ENCODE measurements at regions not wholly inside any gene's neighbourhood (a gene's known extent, or its start where the extent isn't known, plus 50 kb on each side); places are given as distances from the start of the nearest gene placed in this dataset.

DNA sequence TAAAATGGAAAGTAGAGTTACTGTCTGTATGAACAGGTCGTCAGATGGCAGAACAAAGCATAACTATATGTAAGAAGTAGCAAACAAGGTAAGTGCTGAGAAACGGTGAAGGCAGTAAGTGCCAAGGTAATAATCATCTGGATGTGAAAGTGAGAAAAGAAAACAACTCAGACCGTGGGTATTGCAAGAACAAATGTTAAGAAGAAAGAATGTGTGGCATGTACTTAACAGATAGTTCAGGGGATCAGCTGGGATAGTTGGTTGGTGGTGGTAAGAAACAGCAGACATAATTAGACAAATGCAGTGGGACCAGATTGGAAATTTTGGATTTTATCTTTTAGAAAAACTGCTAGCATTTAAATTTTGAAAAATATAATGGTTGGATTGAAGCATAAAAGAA is 375.8 kb upstream of the NXPH2 start:
- TF ChIP-seq, protein P1, sequence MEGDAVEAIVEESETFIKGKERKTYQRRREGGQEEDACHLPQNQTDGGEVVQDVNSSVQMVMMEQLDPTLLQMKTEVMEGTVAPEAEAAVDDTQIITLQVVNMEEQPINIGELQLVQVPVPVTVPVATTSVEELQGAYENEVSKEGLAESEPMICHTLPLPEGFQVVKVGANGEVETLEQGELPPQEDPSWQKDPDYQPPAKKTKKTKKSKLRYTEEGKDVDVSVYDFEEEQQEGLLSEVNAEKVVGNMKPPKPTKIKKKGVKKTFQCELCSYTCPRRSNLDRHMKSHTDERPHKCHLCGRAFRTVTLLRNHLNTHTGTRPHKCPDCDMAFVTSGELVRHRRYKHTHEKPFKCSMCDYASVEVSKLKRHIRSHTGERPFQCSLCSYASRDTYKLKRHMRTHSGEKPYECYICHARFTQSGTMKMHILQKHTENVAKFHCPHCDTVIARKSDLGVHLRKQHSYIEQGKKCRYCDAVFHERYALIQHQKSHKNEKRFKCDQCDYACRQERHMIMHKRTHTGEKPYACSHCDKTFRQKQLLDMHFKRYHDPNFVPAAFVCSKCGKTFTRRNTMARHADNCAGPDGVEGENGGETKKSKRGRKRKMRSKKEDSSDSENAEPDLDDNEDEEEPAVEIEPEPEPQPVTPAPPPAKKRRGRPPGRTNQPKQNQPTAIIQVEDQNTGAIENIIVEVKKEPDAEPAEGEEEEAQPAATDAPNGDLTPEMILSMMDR (IDR thresholded peaks at IDR 0.05; ENCODE audit: low read length): no peak
- TF ChIP-seq EZH2 (IDR thresholded peaks at IDR 0.05; ENCODE audit: borderline replicate concordance, low read length): no peak

All from OCI-LY1 (cell line).